IMR-90 (cell line): ENCODE measurements at regions not wholly inside any gene's neighbourhood (a gene's known extent, or its start where the extent isn't known, plus 50 kb on each side); places are given as distances from the start of the nearest gene placed in this dataset.

Source experiments
- ATAC-seq: fragments of 200-7000 bp; cut with Tn5 transposase; 2 replicates; pipeline ENCODE4 v1.9.1; 2020; ENCODE audit warnings: low read depth, mild to moderate bottlenecking, moderate library complexity
- BruUV-seq: library from RNA; stranded (reverse); fragments of 400-500 nt; replicated peaks from 2 replicates; lab custom pipeline; 2021; lab: Mats Ljungman, UMichigan
- CTCF ChIA-PET: fragments of 300-600 bp; formaldehyde crosslinking; extraction: SDS; loops from one replicate; lab custom pipeline; 2021; ENCODE audit warnings: antibody characterized with exemption; lab: Yijun Ruan, JAX
- POLR2A ChIA-PET: fragments of 300-600 bp; sonication (Branson Sonifier 250); formaldehyde crosslinking; loops from one replicate; lab custom pipeline; 2022; ENCODE audit warnings: antibody characterized with exemption; ENCODE audit not compliant: unreplicated experiment; lab: Charles Lee
- DNase-seq: peaks from one replicate; pipeline ENCODE4 v3.0.0; 2013
- H2AFZ ChIP-seq: replicated peaks from 2 replicates; pipeline ENCODE3; 2013; ENCODE audit warnings: low read length, mild to moderate bottlenecking; ENCODE audit not compliant: poor library complexity
- H2AK5ac ChIP-seq: 2 replicates; pipeline ENCODE4 v1.6.1; 2013; ENCODE audit warnings: low read depth, low read length, inconsistent platforms
- H2AK9ac ChIP-seq: replicated peaks from 2 replicates; pipeline ENCODE3; 2013; ENCODE audit warnings: mild to moderate bottlenecking, low read depth, low read length, moderate library complexity; ENCODE audit not compliant: poor library complexity
- H2BK120ac ChIP-seq: 2 replicates; pipeline ENCODE4 v1.6.1; 2013; ENCODE audit warnings: low read depth, low read length, inconsistent platforms
- H2BK15ac ChIP-seq: 3 replicates; pipeline ENCODE4 v1.6.1; 2013; ENCODE audit warnings: low read depth, low read length, inconsistent platforms
- H2BK20ac ChIP-seq: 2 replicates; pipeline ENCODE4 v1.6.1; 2013; ENCODE audit warnings: low read depth, mild to moderate bottlenecking, inconsistent platforms, low read length, moderate library complexity
- H2BK5ac ChIP-seq: 2 replicates; pipeline ENCODE4 v1.6.1; 2013; ENCODE audit warnings: mild to moderate bottlenecking, low read depth, low read length, inconsistent platforms; ENCODE audit not compliant: poor library complexity, severe bottlenecking
- H3K14ac ChIP-seq: replicated peaks from 2 replicates; pipeline ENCODE4 v1.6.1; 2013; ENCODE audit warnings: low read depth, low read length, inconsistent platforms
- H3K18ac ChIP-seq: 2 replicates; pipeline ENCODE4 v1.6.1; 2013; ENCODE audit warnings: low read depth, low read length, control low read depth
- H3K23ac ChIP-seq: 2 replicates; pipeline ENCODE4 v1.6.1; 2013; ENCODE audit warnings: low read depth, low read length, inconsistent platforms
- H3K27ac ChIP-seq: 2 replicates; pipeline ENCODE4 v1.5.1; 2013; ENCODE audit warnings: mild to moderate bottlenecking, control low read depth, low read length; ENCODE audit not compliant: insufficient read depth
- H3K27me3 ChIP-seq: 2 replicates; pipeline ENCODE4 v1.6.1; 2013; ENCODE audit warnings: low read length; ENCODE audit not compliant: control insufficient read depth, insufficient read depth
- H3K36me3 ChIP-seq: 2 replicates; pipeline ENCODE4 v1.6.1; 2013; ENCODE audit warnings: low read length, mixed read lengths; ENCODE audit not compliant: control insufficient read depth, insufficient read depth
- H3K4ac ChIP-seq: 2 replicates; pipeline ENCODE4 v1.6.1; 2013; ENCODE audit warnings: low read depth, low read length, inconsistent platforms
- H3K4me1 ChIP-seq: 2 replicates; pipeline ENCODE4 v1.6.1; 2013; ENCODE audit warnings: low read length, mixed read lengths; ENCODE audit not compliant: control insufficient read depth, insufficient read depth
- H3K4me2 ChIP-seq: 2 replicates; pipeline ENCODE4 v1.6.1; 2013; ENCODE audit warnings: low read depth, mild to moderate bottlenecking, control low read depth, low read length, moderate library complexity
- H3K4me3 ChIP-seq: 2 replicates; pipeline ENCODE4 v1.5.1; 2013; ENCODE audit warnings: low read depth, mild to moderate bottlenecking, control low read depth, low read length, moderate library complexity; ENCODE audit not compliant: insufficient read depth
- H3K56ac ChIP-seq: 2 replicates; pipeline ENCODE4 v1.6.1; 2013; ENCODE audit warnings: low read length, inconsistent platforms; ENCODE audit not compliant: insufficient read depth; ENCODE audit errors: extremely low read depth
- H3K79me1 ChIP-seq, 2 experiments: 2 replicates each; pipeline ENCODE4 v1.6.1; 2013; ENCODE audit warnings: low read length in 2 of 2, inconsistent platforms in 1 of 2, low read depth in 1 of 2
- H3K9ac ChIP-seq: 2 replicates; pipeline ENCODE4 v1.6.1; 2013; ENCODE audit warnings: low read depth, low read length, control low read depth
- H3K9me1 ChIP-seq: 2 replicates; pipeline ENCODE4 v1.6.1; 2013; ENCODE audit warnings: low read length, inconsistent platforms; ENCODE audit not compliant: insufficient read depth
- H3K9me3 ChIP-seq: 2 replicates; pipeline ENCODE4 v1.6.1; 2013; ENCODE audit warnings: low read length; ENCODE audit not compliant: control insufficient read depth, insufficient read depth
- H4K20me1 ChIP-seq: 2 replicates; pipeline ENCODE4 v1.6.1; 2013; ENCODE audit warnings: low read length, inconsistent platforms; ENCODE audit not compliant: insufficient read depth
- H4K5ac ChIP-seq: 2 replicates; pipeline ENCODE4 v1.6.1; 2013; ENCODE audit warnings: mild to moderate bottlenecking, low read depth, low read length, control low read depth
- H4K8ac ChIP-seq, 2 experiments: 2 replicates each; pipeline ENCODE4 v1.6.1; 2013; ENCODE audit warnings: low read depth in 2 of 2, low read length in 2 of 2, control low read depth in 1 of 2, inconsistent platforms in 1 of 2
- H4K91ac ChIP-seq: 2 replicates; pipeline ENCODE4 v1.6.1; 2013; ENCODE audit warnings: low read depth, low read length, inconsistent platforms; ENCODE audit not compliant: insufficient read depth
- BHLHE40 ChIP-seq: fragments of 150-350 bp; IDR thresholded peaks from 2 replicates; pipeline ENCODE4 v1.6.1; 2016; ENCODE audit warnings: mild to moderate bottlenecking, low read depth, low read length
- CEBPB ChIP-seq: IDR thresholded peaks from 2 replicates; pipeline ENCODE4 v1.6.1; 2012; ENCODE audit warnings: low read depth, low read length, improper control_type of control experiment
- CHD1 ChIP-seq: IDR thresholded peaks from 2 replicates; pipeline ENCODE4 v1.6.1; 2012; ENCODE audit warnings: low read depth, low read length, improper control_type of control experiment
- FOS ChIP-seq: fragments of 150-350 bp; IDR thresholded peaks from 2 replicates; pipeline ENCODE4 v1.6.1; 2016; ENCODE audit warnings: low read depth, low read length
- MAFK ChIP-seq: IDR thresholded peaks from 2 replicates; pipeline ENCODE4 v1.6.1; 2012; ENCODE audit warnings: low read depth, low read length, improper control_type of control experiment
- MAZ ChIP-seq: IDR thresholded peaks from 2 replicates; pipeline ENCODE4 v1.6.1; 2012; ENCODE audit warnings: low read depth, mild to moderate bottlenecking, low read length, improper control_type of control experiment, moderate library complexity, borderline replicate concordance
- MXI1 ChIP-seq: IDR thresholded peaks from 2 replicates; pipeline ENCODE4 v1.6.1; 2012; ENCODE audit warnings: low read depth, mild to moderate bottlenecking, low read length, moderate library complexity, borderline replicate concordance
- NFE2L2 ChIP-seq: fragments of 150-350 bp; IDR thresholded peaks from 2 replicates; pipeline ENCODE4 v1.6.1; 2016; ENCODE audit warnings: low read depth, mild to moderate bottlenecking, low read length
- POLR2A ChIP-seq: IDR thresholded peaks from 2 replicates; pipeline ENCODE4 v1.6.1; 2012; ENCODE audit warnings: mild to moderate bottlenecking, low read depth, low read length
- RAD21 ChIP-seq: IDR thresholded peaks from 2 replicates; pipeline ENCODE4 v1.6.1; 2012; ENCODE audit warnings: low read length, improper control_type of control experiment
- RCOR1 ChIP-seq: IDR thresholded peaks from 2 replicates; pipeline ENCODE4 v1.6.1; 2012; ENCODE audit warnings: mild to moderate bottlenecking, low read length, improper control_type of control experiment; ENCODE audit not compliant: insufficient replicate concordance
- RFX5 ChIP-seq: IDR thresholded peaks from 2 replicates; pipeline ENCODE4 v1.8.0; 2012; ENCODE audit warnings: low read depth, mild to moderate bottlenecking, low read length, moderate library complexity
- SMC3 ChIP-seq: fragments of 150-350 bp; IDR thresholded peaks from 2 replicates; pipeline ENCODE4 v1.6.1; 2016; ENCODE audit warnings: low read depth, mild to moderate bottlenecking, antibody characterized with exemption, low read length, moderate library complexity
- USF2 ChIP-seq: fragments of 150-350 bp; IDR thresholded peaks from 2 replicates; pipeline ENCODE4 v1.6.1; 2017; ENCODE audit warnings: mild to moderate bottlenecking, antibody characterized with exemption, low read length, low read depth
- WGBS, 2 experiments: methylation state at CpG; one replicate each; pipeline versions ENCODE4 v1.1.5 to v1.1.7; 2013; ENCODE audit warnings: missing lambda C conversion rate in 2 of 2; ENCODE audit not compliant: insufficient read length in 1 of 2; ENCODE audit errors: extremely low coverage in 2 of 2; 5-methylcytosine and 5-hydroxymethylcytosine counted together
- dilution Hi-C: fragments of 300-500 bp; cut with HindIII; formaldehyde crosslinking; loops from one replicate; pipeline ENCODE4 v1.14.3; 2018; ENCODE audit warnings: low sequenced_read_pairs; ENCODE audit not compliant: unreplicated experiment
- in situ Hi-C: fragments of 300-500 bp; cut with MboI; formaldehyde crosslinking; loops from 3 replicates; pipeline ENCODE4 v1.14.3; 2019; ENCODE audit warnings: low sequenced_read_pairs, inconsistent platforms, mixed read lengths
- intact Hi-C: fragments of 100-400 bp; cut with micrococcal nuclease; formaldehyde crosslinking; loops from 2 replicates; pipeline ENCODE4 v1.10.0; 2022
- TF ChIP-seq, protein P1 (sequence below): fragments of 150-350 bp; IDR thresholded peaks from 2 replicates; pipeline ENCODE4 v1.6.1; 2016; ENCODE audit warnings: low read depth, mild to moderate bottlenecking, low read length, moderate library complexity, borderline replicate concordance
- TF ChIP-seq, protein P2 (sequence below): conservative IDR thresholded peaks from 2 replicates; pipeline ENCODE4 v1.5.1; 2012; ENCODE audit warnings: mild to moderate bottlenecking, low read depth, low read length, improper control_type of control experiment

DNA sequence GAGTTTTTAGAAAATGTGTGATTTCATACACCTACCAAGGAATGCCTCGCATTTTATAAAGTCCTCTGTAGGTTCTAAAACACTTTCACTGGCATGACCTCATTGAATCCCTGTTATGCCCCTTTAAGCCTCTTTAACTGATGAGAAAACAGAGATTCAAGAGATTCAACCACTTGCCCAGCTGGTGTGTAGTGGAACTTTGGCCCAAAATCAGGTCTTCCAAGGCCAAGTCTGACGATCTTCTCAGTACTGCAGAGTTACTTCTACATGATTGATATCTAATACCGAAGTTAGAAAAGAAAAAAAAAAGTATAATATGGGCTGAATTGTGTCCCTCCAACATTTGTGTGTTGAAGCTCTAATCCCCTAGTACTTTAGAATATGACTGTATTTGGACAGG is 202.0 kb downstream of the WDR11 start:
- Histone ChIP-seq H3K9me1 (no peaks in the 10 kb centered on the region), H3K27ac (no peak overlapping the region), H2AK9ac (no peak overlapping the region), H3K4ac (no peak overlapping the region), H3K4me2 (no peak overlapping the region), H3K27me3 (no peaks in the 10 kb centered on the region), H4K5ac (no peak overlapping the region), H3K18ac (no peak overlapping the region), H3K56ac (no peak overlapping the region), H2BK20ac (no peak overlapping the region), H4K8ac (no peak overlapping the region), H3K9ac (no peak overlapping the region), H2BK120ac (no peak overlapping the region), H3K9me3 (peaks cover 3% of the 10 kb centered on the region; the same call in 1 of the 2 replicates), H2AFZ (no peak overlapping the region), H4K20me1 (no peaks in the 10 kb centered on the region), H3K79me1 (no peaks in the 10 kb centered on the region), H3K4me3 (no peak overlapping the region), H2BK15ac (no peak overlapping the region), H3K4me1 (no peaks in the 10 kb centered on the region), H4K91ac (no peak overlapping the region), H3K36me3 (no peaks in the 10 kb centered on the region), H3K14ac (no peak overlapping the region), H2AK5ac (no peak overlapping the region), H3K23ac (no peak overlapping the region), H2BK5ac (no peak overlapping the region)
- ATAC-seq: no peak
- no CpG with 5 or more reads among the region's 3 CpGs for WGBS, 2 experiments
- TF ChIP-seq, protein P1, sequence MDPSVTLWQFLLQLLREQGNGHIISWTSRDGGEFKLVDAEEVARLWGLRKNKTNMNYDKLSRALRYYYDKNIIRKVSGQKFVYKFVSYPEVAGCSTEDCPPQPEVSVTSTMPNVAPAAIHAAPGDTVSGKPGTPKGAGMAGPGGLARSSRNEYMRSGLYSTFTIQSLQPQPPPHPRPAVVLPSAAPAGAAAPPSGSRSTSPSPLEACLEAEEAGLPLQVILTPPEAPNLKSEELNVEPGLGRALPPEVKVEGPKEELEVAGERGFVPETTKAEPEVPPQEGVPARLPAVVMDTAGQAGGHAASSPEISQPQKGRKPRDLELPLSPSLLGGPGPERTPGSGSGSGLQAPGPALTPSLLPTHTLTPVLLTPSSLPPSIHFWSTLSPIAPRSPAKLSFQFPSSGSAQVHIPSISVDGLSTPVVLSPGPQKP: no peak
- TF ChIP-seq MXI1 (no peak), RCOR1 (no peak), RFX5 (no peak), MAZ (no peak), USF2 (no peak), MAFK (no peak), FOS (no peak), BHLHE40 (no peak), RAD21 (no peak), POLR2A (no peak), NFE2L2 (no peak), SMC3 (no peak), CEBPB (no peak), CHD1 (no peak)
- TF ChIP-seq, protein P2, sequence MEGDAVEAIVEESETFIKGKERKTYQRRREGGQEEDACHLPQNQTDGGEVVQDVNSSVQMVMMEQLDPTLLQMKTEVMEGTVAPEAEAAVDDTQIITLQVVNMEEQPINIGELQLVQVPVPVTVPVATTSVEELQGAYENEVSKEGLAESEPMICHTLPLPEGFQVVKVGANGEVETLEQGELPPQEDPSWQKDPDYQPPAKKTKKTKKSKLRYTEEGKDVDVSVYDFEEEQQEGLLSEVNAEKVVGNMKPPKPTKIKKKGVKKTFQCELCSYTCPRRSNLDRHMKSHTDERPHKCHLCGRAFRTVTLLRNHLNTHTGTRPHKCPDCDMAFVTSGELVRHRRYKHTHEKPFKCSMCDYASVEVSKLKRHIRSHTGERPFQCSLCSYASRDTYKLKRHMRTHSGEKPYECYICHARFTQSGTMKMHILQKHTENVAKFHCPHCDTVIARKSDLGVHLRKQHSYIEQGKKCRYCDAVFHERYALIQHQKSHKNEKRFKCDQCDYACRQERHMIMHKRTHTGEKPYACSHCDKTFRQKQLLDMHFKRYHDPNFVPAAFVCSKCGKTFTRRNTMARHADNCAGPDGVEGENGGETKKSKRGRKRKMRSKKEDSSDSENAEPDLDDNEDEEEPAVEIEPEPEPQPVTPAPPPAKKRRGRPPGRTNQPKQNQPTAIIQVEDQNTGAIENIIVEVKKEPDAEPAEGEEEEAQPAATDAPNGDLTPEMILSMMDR: no peak
- in situ Hi-C loops: no loop called here
- CTCF ChIA-PET: no interaction called here
- intact Hi-C loops: no loop called here
- dilution Hi-C loops: no loop called here
- no TSS peak for BruUV-seq
- DNase-seq: no peak
- POLR2A ChIA-PET: no interaction called here
